ENCODE measurements at regions not wholly inside any gene's neighbourhood (a gene's known extent, or its start where the extent isn't known, plus 50 kb on each side); places are given as distances from the start of the nearest gene placed in this dataset.

DNA sequence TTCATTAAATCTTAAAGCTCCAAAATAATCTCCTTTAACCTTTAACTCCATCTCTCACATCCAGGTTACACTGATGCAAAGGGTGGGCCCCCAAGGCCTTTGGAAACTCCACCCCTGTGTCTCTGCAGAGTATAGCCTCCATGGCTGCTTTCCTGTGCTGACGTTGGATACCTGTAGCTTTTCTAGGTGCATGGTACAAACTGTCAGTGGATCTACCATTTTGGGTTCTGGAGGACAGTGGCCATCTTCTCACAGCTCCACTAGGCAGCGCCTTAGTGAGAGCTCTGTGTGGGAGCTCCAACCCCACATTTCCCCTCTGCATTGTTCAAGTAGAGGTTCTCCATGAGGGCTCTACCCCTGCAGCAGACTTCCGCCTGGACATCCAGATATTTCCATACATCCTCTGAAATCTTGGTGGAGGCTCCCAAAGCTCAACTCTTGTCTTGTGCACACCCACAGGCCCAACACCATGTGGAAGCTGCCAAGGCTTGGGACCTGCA, 162.2 kb downstream of the RASSF9 start:
- Histone ChIP-seq H3K27me3 (no peaks in the 10 kb centered on the region), H3K36me3 (no peaks in the 10 kb centered on the region), H3K4me3 (no peak overlapping the region), H3K9me3 (no peaks in the 10 kb centered on the region), H3K4me1 (no peaks in the 10 kb centered on the region), H3K27ac (no peak overlapping the region)
- intact Hi-C loops (cut with DNase I) = no loop called here
- DNase-seq (no peak), ATAC-seq (no peak)
- no peak for TF ChIP-seq POLR2A (IDR thresholded peaks at IDR 0.05)
- TF ChIP-seq, protein P1, sequence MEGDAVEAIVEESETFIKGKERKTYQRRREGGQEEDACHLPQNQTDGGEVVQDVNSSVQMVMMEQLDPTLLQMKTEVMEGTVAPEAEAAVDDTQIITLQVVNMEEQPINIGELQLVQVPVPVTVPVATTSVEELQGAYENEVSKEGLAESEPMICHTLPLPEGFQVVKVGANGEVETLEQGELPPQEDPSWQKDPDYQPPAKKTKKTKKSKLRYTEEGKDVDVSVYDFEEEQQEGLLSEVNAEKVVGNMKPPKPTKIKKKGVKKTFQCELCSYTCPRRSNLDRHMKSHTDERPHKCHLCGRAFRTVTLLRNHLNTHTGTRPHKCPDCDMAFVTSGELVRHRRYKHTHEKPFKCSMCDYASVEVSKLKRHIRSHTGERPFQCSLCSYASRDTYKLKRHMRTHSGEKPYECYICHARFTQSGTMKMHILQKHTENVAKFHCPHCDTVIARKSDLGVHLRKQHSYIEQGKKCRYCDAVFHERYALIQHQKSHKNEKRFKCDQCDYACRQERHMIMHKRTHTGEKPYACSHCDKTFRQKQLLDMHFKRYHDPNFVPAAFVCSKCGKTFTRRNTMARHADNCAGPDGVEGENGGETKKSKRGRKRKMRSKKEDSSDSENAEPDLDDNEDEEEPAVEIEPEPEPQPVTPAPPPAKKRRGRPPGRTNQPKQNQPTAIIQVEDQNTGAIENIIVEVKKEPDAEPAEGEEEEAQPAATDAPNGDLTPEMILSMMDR (IDR thresholded peaks at IDR 0.05) = no peak
- WGBS, 4 donors = 86 to 95% (median 91%) methylated on average over 3 of the region's 3 CpGs

DNA sequence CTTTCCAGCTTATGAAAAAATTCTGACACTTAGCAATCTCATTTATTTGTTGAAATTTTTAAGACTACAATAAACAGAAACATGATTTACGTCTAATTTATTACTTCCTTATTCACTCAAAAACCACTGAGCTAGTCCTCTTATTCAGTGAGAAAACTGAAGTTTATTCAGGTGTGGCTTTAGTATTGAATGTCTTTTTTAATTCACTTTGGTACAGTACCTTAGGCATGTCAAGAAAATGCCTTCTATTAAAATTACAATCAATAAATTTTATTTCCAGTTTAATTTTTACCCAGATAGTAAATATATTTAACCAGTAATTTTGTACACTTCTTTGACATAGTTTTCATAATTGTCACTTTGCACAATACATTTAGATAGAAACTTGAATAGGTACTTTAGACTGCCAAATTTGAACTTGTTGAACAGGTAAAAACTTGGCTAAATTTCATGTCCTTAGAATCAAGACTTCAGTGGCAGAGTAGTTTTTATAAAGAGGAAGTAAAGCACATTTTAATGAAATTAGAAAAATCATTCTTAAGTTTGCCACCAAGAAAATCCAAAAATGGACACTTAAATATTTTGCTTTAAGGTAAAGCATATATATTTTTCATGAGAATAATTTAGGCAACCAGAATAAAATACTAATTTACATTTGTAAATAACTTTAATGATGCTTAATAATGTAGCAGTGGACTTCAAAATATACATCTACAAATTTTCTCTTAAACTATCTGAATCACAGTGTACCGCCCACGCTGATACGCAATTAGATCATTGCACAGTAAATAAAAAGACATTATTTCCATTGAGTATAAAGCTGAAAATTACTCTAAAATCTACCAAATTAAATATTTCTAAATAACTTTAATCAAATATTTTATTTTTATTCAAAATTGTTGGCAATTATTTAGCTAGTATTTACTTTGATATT, 159.1 kb downstream of the RASSF9 start:
- no peaks in the 10 kb centered on the region for H3K36me3 ChIP-seq
- DNase-seq = no peak
- TF ChIP-seq, protein P1 (IDR thresholded peaks at IDR 0.05) = no peak
- no peak for TF ChIP-seq POLR2A (IDR thresholded peaks at IDR 0.05)
- ATAC-seq = no peak
- WGBS, 4 donors = 88 to 92% (median 90%) methylated on average over 4 of the region's 4 CpGs
- H3K4me3 ChIP-seq = no peak overlapping the region
- no peaks in the 10 kb centered on the region for H3K27me3 ChIP-seq
- peaks cover 0 to 14% (median 0%) of the 10 kb centered on the region in 12 donors for H3K9me3 ChIP-seq
- intact Hi-C loops (cut with DNase I) = no loop called here
- no peaks in the 10 kb centered on the region for H3K4me1 ChIP-seq
- H3K27ac ChIP-seq = no peak overlapping the region

DNA sequence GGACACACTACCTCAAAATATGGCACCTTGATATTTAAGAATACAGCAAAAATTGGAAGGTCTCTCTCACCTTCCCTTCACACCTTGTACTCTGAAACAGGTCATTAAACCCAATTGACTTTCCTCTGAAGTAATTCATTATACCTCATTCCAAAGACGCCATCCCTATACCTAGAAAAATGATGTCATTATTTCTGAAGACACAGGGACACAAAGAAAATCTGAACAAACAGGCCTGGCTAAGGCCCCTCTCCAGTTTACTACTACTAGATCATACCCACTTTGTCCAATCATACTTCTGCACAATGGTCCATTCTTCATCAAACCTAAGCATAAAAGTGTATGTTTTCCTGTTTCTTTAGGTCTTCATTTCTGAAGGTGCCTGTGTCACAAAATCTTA, 156.9 kb downstream of the RASSF9 start:
- intact Hi-C loops (cut with DNase I) = no loop called here
- H3K27me3 ChIP-seq = no peaks in the 10 kb centered on the region
- DNase-seq = no peak
- no peak overlapping the region for H3K27ac ChIP-seq
- H3K36me3 ChIP-seq = no peaks in the 10 kb centered on the region
- 88 to 98% (median 94%) methylated on average over 1 of the region's 1 CpG for WGBS, 4 donors
- no peaks in the 10 kb centered on the region for H3K4me1 ChIP-seq
- TF ChIP-seq, protein P1 (IDR thresholded peaks at IDR 0.05) = no peak
- no peak for TF ChIP-seq POLR2A (IDR thresholded peaks at IDR 0.05)
- no peak for ATAC-seq
- no peak overlapping the region for H3K4me3 ChIP-seq
- peaks cover 0 to 15% (median 0%) of the 10 kb centered on the region in 12 donors for H3K9me3 ChIP-seq

DNA sequence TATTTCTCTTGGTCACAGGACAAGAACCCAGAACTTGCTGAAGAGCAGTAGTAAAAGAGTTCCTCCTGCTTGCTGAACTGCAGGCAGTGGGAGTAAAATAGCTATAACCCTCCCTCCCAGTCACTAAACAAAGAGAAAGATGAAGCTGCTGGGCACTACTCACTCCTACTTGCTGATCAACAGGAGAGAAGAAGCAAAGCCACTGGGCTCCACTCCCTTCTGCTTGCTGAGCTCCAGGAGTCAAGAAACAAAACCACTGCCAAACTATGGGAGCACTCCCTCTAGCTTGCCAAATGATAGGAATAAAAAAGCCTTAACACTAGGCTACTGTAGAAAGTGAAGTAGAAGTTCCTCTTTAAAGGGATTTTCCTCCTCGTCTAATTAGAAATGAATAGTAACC, 155.3 kb downstream of the RASSF9 start:
- no peak overlapping the region for H3K4me3 ChIP-seq
- ATAC-seq (no peak), DNase-seq (no peak)
- peaks cover 0 to 15% (median 0%) of the 10 kb centered on the region in 12 donors for H3K9me3 ChIP-seq
- 88 to 93% (median 90%) methylated on average over 1 of the region's 1 CpG for WGBS, 4 donors
- no peaks in the 10 kb centered on the region for H3K27me3 ChIP-seq
- TF ChIP-seq, protein P1 (IDR thresholded peaks at IDR 0.05) = no peak
- TF ChIP-seq POLR2A (IDR thresholded peaks at IDR 0.05) = no peak
- H3K36me3 ChIP-seq = no peaks in the 10 kb centered on the region
- intact Hi-C loops (cut with DNase I) = no loop called here
- H3K27ac ChIP-seq = no peak overlapping the region
- H3K4me1 ChIP-seq = no peaks in the 10 kb centered on the region
